GM12892 (cell line): ENCODE measurements at regions not wholly inside any gene's neighbourhood (a gene's known extent, or its start where the extent isn't known, plus 50 kb on each side); places are given as distances from the start of the nearest gene placed in this dataset.
"Not testable (repeated sequence)": the region's sequence is repeated elsewhere in the genome, so short reads cannot be mapped to it uniquely, and the experiment has no call there.

ENCODE experiments used
- POLR2A ChIP-seq: IDR thresholded peaks from 2 replicates; pipeline ENCODE4 v1.6.1; 2011; ENCODE audit warnings: low read depth, low read length, control low read depth
- POLR2AphosphoS5 ChIP-seq: IDR thresholded peaks from 2 replicates; pipeline ENCODE4 v1.6.1; 2011; ENCODE audit warnings: low read depth, low read length, control low read depth
- TAF1 ChIP-seq: IDR thresholded peaks from 2 replicates; pipeline ENCODE4 v1.6.1; 2011; ENCODE audit warnings: low read depth, mild to moderate bottlenecking, control low read depth, low read length, borderline replicate concordance

DNA sequence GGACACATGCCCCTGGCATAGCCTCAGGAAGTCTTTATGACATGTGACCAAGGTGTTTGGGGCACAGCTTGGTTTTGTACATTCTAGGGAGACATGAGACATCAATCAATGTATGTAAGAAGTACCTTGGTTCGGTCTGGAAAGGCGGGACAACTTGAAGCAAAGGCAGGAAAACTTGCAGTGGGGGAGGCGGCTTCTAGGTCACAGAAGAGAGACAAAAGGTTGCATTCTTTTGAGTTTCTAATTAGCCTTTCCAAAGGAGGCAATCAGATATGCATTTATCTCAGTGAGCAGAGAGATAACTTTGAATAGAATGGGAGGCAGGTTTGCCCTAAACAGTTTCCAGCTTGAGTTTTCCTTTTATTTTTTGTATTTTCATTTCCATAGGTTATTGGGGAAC lies 113.8 kb upstream of the SEC22B start:
- TF ChIP-seq POLR2A, POLR2AphosphoS5, TAF1: not testable (repeated sequence)
